ENCODE measurements at regions not wholly inside any gene's neighbourhood (a gene's known extent, or its start where the extent isn't known, plus 50 kb on each side); places are given as distances from the start of the nearest gene placed in this dataset.
A peak's percentile ranks its signal among the peaks of the same experiment; 100 is the strongest.
"Not testable (repeated sequence)": the region's sequence is repeated elsewhere in the genome, so short reads cannot be mapped to it uniquely, and the experiment has no call there.

DNA sequence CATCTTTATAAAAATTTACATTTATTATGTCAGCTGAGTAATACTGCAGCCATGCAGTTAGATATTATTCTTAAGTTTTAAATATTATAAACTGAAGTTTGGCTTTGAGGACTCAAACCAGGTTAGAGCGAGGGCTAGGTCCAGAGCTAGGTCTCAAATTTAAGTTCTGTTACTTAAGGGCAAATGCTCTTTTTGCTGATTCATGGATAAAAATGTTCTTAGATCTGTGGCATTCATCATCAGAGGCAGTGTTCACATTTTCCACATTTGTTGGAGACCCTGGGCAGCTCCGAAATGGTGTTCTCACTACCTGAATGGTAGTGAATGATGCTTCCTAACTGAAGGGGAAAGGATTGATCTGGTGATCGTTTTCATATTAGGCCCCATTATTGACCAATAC, 121.4 kb upstream of the MB21D2 start:
- DNase-seq, result no peak
- in situ Hi-C loops (cut with MboI; ENCODE audit: low pct_unique_long_range_greater_than_20kb, low sequenced_read_pairs), result loop anchor here (25.0 kb wide), 1 partner anchor 227 kb away; no protein-coding TSS in a partner anchor

- peak; percentile 58 for DNase-seq
- in situ Hi-C loops (cut with MboI; ENCODE audit: low pct_unique_long_range_greater_than_20kb, low sequenced_read_pairs), result loop anchor here (25.0 kb wide), 1 partner anchor 229 kb away; no protein-coding TSS in a partner anchor
Measured at GRCh38 chr3:193040836-193041672, 123.4 kb upstream of the MB21D2 start.

DNA sequence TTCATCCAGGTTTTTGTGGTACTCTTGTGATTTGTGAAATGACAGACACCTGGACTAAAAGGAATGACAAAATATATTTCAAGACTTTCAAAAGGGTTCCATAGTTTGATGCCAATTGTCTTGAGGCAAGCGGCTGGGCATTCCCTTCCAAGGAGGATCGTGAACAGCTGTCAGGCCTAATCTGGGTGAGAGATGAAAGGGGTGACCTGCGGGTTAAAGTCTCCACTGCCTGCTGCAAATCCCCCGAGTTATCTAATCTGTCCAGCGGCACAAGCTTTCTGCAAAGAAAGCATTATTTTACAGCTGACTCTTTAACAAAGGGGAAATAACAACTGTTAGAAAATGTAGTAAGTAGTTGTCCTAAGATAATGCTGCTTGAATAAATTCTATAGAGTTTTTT, 128.7 kb upstream of the MB21D2 start:
- no peak for DNase-seq
- in situ Hi-C loops (cut with MboI; ENCODE audit: low pct_unique_long_range_greater_than_20kb, low sequenced_read_pairs), result loop anchor here (25.0 kb wide), 1 partner anchor 234 kb away; no protein-coding TSS in a partner anchor

- DNase-seq, result not testable (repeated sequence)
- in situ Hi-C loops (cut with MboI; ENCODE audit: low pct_unique_long_range_greater_than_20kb, low sequenced_read_pairs), result loop anchor here (25.0 kb wide), 1 partner anchor 235 kb away; no protein-coding TSS in a partner anchor
Measured at GRCh38 chr3:193047461-193047860, 129.8 kb upstream of the MB21D2 start.

- in situ Hi-C loops (cut with MboI; ENCODE audit: low pct_unique_long_range_greater_than_20kb, low sequenced_read_pairs), result loop anchor here (25.0 kb wide), 1 partner anchor 236 kb away; no protein-coding TSS in a partner anchor
- DNase-seq, result no peak
Measured at GRCh38 chr3:193048127-193048526, 130.5 kb upstream of the MB21D2 start.

GRCh38 chr3:193049935-193050334, 132.3 kb upstream of the MB21D2 start:
- in situ Hi-C loops (cut with MboI; ENCODE audit: low pct_unique_long_range_greater_than_20kb, low sequenced_read_pairs), result loop anchor here (25.0 kb wide), 1 partner anchor 238 kb away; no protein-coding TSS in a partner anchor
- DNase-seq, result no peak

GRCh38 chr3:193051314-193051713, 133.7 kb upstream of the MB21D2 start:
- no peak for DNase-seq
- in situ Hi-C loops (cut with MboI; ENCODE audit: low pct_unique_long_range_greater_than_20kb, low sequenced_read_pairs), result no loop called here

DNA sequence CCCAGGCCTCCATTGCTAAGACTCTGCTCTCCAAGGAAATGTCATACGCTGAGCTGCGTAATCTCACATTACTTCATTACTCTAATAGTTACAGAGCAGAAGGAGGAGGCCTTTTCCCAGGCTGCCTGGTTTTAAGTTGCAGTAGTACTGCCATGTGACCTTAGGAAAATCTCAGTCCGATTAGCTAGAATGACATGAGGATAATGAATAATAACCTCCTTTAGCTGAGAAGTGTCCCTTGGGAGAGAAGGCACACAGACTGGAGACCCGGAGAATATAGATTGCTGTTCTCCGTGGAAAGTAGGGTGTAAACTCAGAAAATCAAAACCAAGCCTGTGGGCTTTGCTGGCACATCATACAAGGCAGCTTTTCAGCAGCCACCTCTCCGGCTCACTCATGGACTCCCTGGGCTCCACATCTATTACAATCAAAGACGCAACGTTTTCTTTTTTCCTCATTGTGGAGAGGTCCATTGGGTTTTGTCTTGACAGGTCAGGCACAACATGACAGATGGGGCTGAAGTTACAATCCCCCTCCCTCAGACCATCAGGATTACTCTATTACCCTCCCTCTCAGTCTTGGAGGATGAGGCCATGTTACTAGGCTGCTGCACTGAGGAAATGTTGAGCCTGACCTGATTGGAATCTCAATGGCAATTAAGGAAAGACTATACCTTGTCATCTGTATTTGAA, 134.8 kb upstream of the MB21D2 start:
- in situ Hi-C loops (cut with MboI; ENCODE audit: low pct_unique_long_range_greater_than_20kb, low sequenced_read_pairs), result no loop called here
- DNase-seq, result no peak

GRCh38 chr3:193053046-193053435, 135.4 kb upstream of the MB21D2 start:
- in situ Hi-C loops (cut with MboI; ENCODE audit: low pct_unique_long_range_greater_than_20kb, low sequenced_read_pairs), result no loop called here

DNA sequence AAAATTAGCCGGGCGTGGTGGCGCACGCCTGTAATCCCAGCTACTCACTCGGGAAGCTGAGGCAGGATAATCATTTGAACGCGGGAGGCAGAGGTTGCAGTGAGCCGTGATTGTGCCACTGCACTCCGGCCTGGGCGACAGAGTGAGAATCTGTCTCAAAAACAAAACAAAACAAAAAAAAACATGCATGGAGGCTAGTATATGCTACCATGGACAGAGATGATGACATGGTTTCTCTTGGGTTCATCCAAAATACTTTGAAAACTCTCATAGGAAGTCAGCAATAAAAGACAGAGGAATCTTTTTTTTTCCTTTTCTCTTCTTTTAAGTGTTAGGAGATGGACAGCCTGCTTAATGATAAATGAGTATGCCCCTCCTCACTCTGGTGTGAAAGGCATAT, 137.7 kb upstream of the MB21D2 start:
- in situ Hi-C loops (cut with MboI; ENCODE audit: low pct_unique_long_range_greater_than_20kb, low sequenced_read_pairs), result no loop called here
- no peak for DNase-seq

More at GRCh38 chr3:193053046-193053435, 135.4 kb upstream of the MB21D2 start:
- DNase-seq, result no peak

DNA sequence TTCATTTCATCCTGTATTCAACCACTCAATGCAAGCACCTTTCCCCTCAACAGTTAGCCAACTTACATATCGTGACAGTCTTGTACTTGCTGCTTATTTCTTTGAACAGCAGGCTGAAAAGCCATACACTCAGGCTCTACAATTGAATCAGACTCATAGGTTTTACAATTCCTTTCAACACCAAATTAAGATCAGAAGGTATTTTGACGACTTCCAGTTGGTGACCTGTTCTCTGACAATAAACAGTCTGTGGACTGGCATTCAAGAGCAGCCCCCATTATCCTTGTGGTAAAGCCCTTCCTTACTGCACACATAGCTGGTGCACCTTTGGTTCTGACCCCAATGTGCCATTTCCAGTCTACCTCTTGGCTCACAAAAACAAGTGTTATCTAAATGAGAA, 140.0 kb upstream of the MB21D2 start:
- no peak for DNase-seq
- in situ Hi-C loops (cut with MboI; ENCODE audit: low pct_unique_long_range_greater_than_20kb, low sequenced_read_pairs), result no loop called here

GRCh38 chr3:193060748-193061546, 143.3 kb upstream of the MB21D2 start:
- in situ Hi-C loops (cut with MboI; ENCODE audit: low pct_unique_long_range_greater_than_20kb, low sequenced_read_pairs), result no loop called here
- no peak for DNase-seq

GRCh38 chr3:193068365-193068764, 150.7 kb upstream of the MB21D2 start:
- DNase-seq, result no peak
- in situ Hi-C loops (cut with MboI; ENCODE audit: low pct_unique_long_range_greater_than_20kb, low sequenced_read_pairs), result no loop called here

GRCh38 chr3:193069732-193070131, 152.1 kb upstream of the MB21D2 start:
- in situ Hi-C loops (cut with MboI; ENCODE audit: low pct_unique_long_range_greater_than_20kb, low sequenced_read_pairs); DNase-seq: not testable (repeated sequence)

DNA sequence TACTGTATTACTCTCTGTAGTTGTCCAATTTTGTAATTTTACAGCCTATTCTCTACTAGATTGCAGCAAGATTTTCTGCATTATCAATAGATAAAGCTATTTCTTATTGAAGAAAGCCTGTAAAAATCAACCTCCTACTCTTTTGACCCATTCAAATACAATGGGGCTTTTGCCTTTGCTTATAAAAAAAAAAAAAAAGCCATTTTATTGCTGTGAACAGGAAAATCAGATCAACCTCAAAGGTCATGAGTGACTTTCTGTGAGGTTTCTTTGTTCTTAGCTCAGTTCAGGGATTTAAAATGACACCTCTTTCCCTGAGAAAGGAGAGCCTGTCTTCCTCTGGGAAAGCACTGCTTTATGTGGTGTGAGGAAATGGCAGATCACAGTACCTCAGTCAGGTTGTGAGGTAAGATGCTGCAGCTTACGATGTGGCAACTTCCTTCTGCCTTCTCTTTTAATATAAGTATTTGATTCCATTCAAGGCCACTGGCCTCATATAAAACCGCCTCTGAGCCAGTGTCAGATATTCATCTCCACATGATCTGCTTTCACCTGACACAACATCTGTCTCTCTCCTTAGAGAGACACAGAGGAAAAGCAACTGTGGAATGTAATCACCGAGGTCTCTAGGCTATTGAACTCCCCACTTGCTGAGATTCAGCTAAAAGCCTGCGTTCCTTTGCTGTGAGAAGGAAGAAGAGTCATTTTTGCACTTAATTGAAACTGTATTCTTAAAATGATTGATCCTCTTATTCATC, 161.5 kb upstream of the MB21D2 start:
- in situ Hi-C loops (cut with MboI; ENCODE audit: low pct_unique_long_range_greater_than_20kb, low sequenced_read_pairs), result no loop called here
- no peak for DNase-seq

DNA sequence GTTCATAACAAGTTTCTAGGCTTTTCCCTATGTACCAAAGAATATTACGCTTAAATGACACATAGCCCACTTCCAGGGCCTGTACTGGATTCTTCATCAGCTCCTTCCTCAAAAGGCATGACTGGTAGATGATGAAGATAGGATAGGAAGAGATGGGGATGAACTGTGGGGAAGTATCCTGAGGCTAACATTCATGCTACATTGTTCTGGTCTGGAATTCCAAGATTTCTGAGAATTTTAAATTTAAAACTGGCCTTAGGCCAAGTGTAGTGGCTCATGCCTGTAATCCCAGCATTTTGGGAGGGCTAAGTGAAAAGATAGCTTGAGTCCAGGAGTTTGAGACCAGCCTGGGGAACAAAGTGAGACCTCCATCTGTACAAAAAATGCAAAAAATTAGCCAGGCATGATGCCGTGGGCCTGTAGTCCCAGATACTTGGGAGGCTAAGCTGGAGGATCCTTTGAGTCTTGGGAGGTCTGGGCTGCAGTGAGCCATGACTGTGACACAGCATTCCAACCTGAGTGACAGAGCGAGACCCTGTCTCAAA, 160.1 kb upstream of the PLAAT1 start:
- in situ Hi-C loops (cut with MboI; ENCODE audit: low pct_unique_long_range_greater_than_20kb, low sequenced_read_pairs), result no loop called here

DNA sequence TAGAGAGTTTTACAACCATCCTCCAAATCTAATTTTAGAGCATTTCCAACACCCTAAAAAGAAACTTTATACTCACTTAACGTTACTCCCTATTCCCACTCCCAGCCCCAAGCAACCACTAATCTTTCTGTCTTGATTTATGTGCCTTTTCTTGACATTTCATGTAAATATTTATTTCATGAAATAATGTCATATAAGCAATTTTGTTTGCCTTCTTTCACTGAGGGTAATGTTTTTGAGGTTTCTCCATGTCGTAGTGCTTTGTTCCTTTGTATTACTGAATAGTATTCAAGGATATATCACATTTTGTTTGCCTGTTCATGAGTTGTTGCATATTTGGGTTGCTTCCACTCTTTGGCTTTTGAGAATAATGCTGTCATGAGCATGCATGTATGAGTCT, 155.4 kb upstream of the PLAAT1 start:
- in situ Hi-C loops (cut with MboI; ENCODE audit: low pct_unique_long_range_greater_than_20kb, low sequenced_read_pairs), result no loop called here
- no peak for DNase-seq

More for the DNA sequence above, 160.1 kb upstream of the PLAAT1 start:
- DNase-seq, result no peak

DNA sequence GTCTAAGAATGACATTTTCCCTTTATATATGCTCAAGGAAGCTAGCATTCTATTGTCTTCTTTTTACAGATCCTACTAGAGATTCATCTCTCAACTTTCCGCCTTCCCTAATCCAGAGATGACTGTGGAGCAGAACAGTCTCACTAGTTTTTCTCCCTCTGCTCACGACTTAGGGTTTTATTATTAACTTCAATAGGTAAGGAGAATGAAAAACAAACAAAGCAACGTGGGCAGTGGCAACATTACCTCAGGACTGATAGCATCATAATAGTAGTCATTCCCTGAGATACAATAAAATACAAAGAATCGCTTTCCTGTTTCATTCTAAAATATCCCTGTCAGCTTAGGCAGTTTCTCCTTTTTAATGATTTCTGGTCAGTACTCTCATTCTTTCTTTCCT, 154.3 kb upstream of the PLAAT1 start:
- no peak for DNase-seq
- in situ Hi-C loops (cut with MboI; ENCODE audit: low pct_unique_long_range_greater_than_20kb, low sequenced_read_pairs), result no loop called here
